HG02840 (cell line): ENCODE measurements at regions not wholly inside any gene's neighbourhood (a gene's known extent, or its start where the extent isn't known, plus 50 kb on each side); places are given as distances from the start of the nearest gene placed in this dataset.

Experiments used
- ATAC-seq: cut with Tn5 transposase; IDR thresholded peaks from one replicate; pipeline ENCODE4 v1.9.1; 2021; ENCODE audit warnings: mild to moderate bottlenecking, moderate library complexity, moderate number of reproducible peaks; ENCODE audit not compliant: unreplicated experiment, low FRiP score

GRCh38 chr4:122516376-122516775 lies 59.9 kb upstream of the IL2 start:
- ATAC-seq: no peak

- ATAC-seq: no peak
Observed at GRCh38 chr4:122514671-122515070, 58.1 kb upstream of the IL2 start.

- no peak for ATAC-seq
Observed at GRCh38 chr4:122512430-122512829, 55.9 kb upstream of the IL2 start.

- no peak for ATAC-seq
Observed at GRCh38 chr4:122508083-122508482, 51.6 kb upstream of the IL2 start.
